ENCODE measurements at regions not wholly inside any gene's neighbourhood (a gene's known extent, or its start where the extent isn't known, plus 50 kb on each side); places are given as distances from the start of the nearest gene placed in this dataset.
"Not testable (repeated sequence)": the region's sequence is repeated elsewhere in the genome, so short reads cannot be mapped to it uniquely, and the experiment has no call there.

GRCh38 chr7:65609131-65609530 is 235.5 kb downstream of the ZNF92 start:
- Histone ChIP-seq H3K4me1 (ENCODE audit: control insufficient read depth, insufficient read depth, low read length) (no peaks in the 10 kb centered on the region), H3K4me3 (ENCODE audit: low read depth in 2 of 2, low read length in 2 of 2) (no peak overlapping the region), H3K27ac (ENCODE audit: low read length) (no peak overlapping the region), H3K9me3 (ENCODE audit: control insufficient read depth, insufficient read depth, low read depth, low read length) (no peaks in the 10 kb centered on the region), H3K36me3 (ENCODE audit: control insufficient read depth, insufficient read depth, low read length) (no peaks in the 10 kb centered on the region), H3K27me3 (ENCODE audit: control insufficient read depth, insufficient read depth, low read length) (peaks cover 23% of the 10 kb centered on the region)
- intact Hi-C loops (cut with micrococcal nuclease; ENCODE audit: unreplicated experiment) (no loop called here), in situ Hi-C loops (cut with HindIII; ENCODE audit: low pct_unique_long_range_greater_than_20kb, low sequenced_read_pairs) (no loop called here)
- no peak for ATAC-seq
- no TSS peak for BruUV-seq (replicated peaks)
- DNase-seq (ENCODE audit: low read depth, low spot score): no peak
- no peak for TF ChIP-seq CTCF (IDR thresholded peaks at IDR 0.05)
- TF ChIP-seq POLR2AphosphoS5 (IDR thresholded peaks at IDR 0.05; ENCODE audit: low read depth, low read length): no peak
- no peak for TF ChIP-seq REST (IDR thresholded peaks at IDR 0.05; ENCODE audit: insufficient read depth in 1 of 2, low read depth in 2 of 2, low read length in 1 of 2)
- TF ChIP-seq SIN3A (IDR thresholded peaks at IDR 0.05; ENCODE audit: borderline replicate concordance, insufficient read depth, low read depth, low read length): no peak
- TF ChIP-seq TCF7L2 (IDR thresholded peaks at IDR 0.05; ENCODE audit: low read depth, low read length): no peak
- ChIA-PET POLR2A (interaction anchor here (0.7 kb wide), 1 partner anchor 218 kb away, joined by 4 read pairs; no protein-coding TSS in a partner anchor), CTCF (no interaction called here)

- H3K27ac ChIP-seq (ENCODE audit: low read length); DNase-seq (ENCODE audit: low read depth, low spot score); BruUV-seq (replicated peaks); ATAC-seq; in situ Hi-C loops (cut with HindIII; ENCODE audit: low pct_unique_long_range_greater_than_20kb, low sequenced_read_pairs); intact Hi-C loops (cut with micrococcal nuclease; ENCODE audit: unreplicated experiment); H3K4me1 ChIP-seq (ENCODE audit: control insufficient read depth, insufficient read depth, low read length); CTCF ChIA-PET; POLR2A ChIA-PET; H3K9me3 ChIP-seq (ENCODE audit: control insufficient read depth, insufficient read depth, low read depth, low read length); H3K36me3 ChIP-seq (ENCODE audit: control insufficient read depth, insufficient read depth, low read length); H3K4me3 ChIP-seq (ENCODE audit: low read depth in 2 of 2, low read length in 2 of 2): not testable (repeated sequence)
- H3K27me3 ChIP-seq (ENCODE audit: control insufficient read depth, insufficient read depth, low read length): peaks cover 27% of the 10 kb centered on the region
These were observed 240.1 kb downstream of the ZNF92 start for GRCh38 chr7:65613644-65614289.

- POLR2A ChIA-PET; DNase-seq (ENCODE audit: low read depth, low spot score); H3K27ac ChIP-seq (ENCODE audit: low read length); intact Hi-C loops (cut with micrococcal nuclease; ENCODE audit: unreplicated experiment); H3K36me3 ChIP-seq (ENCODE audit: control insufficient read depth, insufficient read depth, low read length); H3K9me3 ChIP-seq (ENCODE audit: control insufficient read depth, insufficient read depth, low read depth, low read length); BruUV-seq (replicated peaks); H3K4me1 ChIP-seq (ENCODE audit: control insufficient read depth, insufficient read depth, low read length); CTCF ChIA-PET; in situ Hi-C loops (cut with HindIII; ENCODE audit: low pct_unique_long_range_greater_than_20kb, low sequenced_read_pairs); ATAC-seq; H3K4me3 ChIP-seq (ENCODE audit: low read depth in 2 of 2, low read length in 2 of 2): not testable (repeated sequence)
- peaks cover 23% of the 10 kb centered on the region for H3K27me3 ChIP-seq (ENCODE audit: control insufficient read depth, insufficient read depth, low read length)
These were observed 242.5 kb downstream of the ZNF92 start for GRCh38 chr7:65616111-65616510.

- in situ Hi-C loops (cut with HindIII; ENCODE audit: low pct_unique_long_range_greater_than_20kb, low sequenced_read_pairs): not testable (repeated sequence)
These were observed 246.6 kb downstream of the ZNF92 start for GRCh38 chr7:65620216-65620615.

More at GRCh38 chr7:65620216-65620615, 246.6 kb downstream of the ZNF92 start:
- DNase-seq (ENCODE audit: low read depth, low spot score); CTCF ChIA-PET; POLR2A ChIA-PET; H3K4me1 ChIP-seq (ENCODE audit: control insufficient read depth, insufficient read depth, low read length); H3K4me3 ChIP-seq (ENCODE audit: low read depth in 2 of 2, low read length in 2 of 2); BruUV-seq (replicated peaks); H3K9me3 ChIP-seq (ENCODE audit: control insufficient read depth, insufficient read depth, low read depth, low read length); H3K27ac ChIP-seq (ENCODE audit: low read length); ATAC-seq; H3K36me3 ChIP-seq (ENCODE audit: control insufficient read depth, insufficient read depth, low read length); intact Hi-C loops (cut with micrococcal nuclease; ENCODE audit: unreplicated experiment): not testable (repeated sequence)
- H3K27me3 ChIP-seq (ENCODE audit: control insufficient read depth, insufficient read depth, low read length): peaks cover 24% of the 10 kb centered on the region
